ENCODE measurements at regions not wholly inside any gene's neighbourhood (a gene's known extent, or its start where the extent isn't known, plus 50 kb on each side); places are given as distances from the start of the nearest gene placed in this dataset.

- DNase-seq (ENCODE audit: low spot score), result no peak
- no peak overlapping the region for H3K9ac ChIP-seq (ENCODE audit: low read depth in 1 of 2, low read length in 2 of 2)
- no peaks in the 10 kb centered on the region for H3K9me3 ChIP-seq (ENCODE audit: control insufficient read depth in 4 of 4, low read length in 3 of 4)
- no peaks in the 10 kb centered on the region for H3K36me3 ChIP-seq (ENCODE audit: control insufficient read depth in 4 of 4, insufficient read depth in 3 of 4, low read depth in 1 of 4, low read length in 3 of 4)
- TF ChIP-seq GABPA (IDR thresholded peaks at IDR 0.05 in 1 of 2, conservative IDR thresholded peaks at IDR 0.05 in 1 of 2) (no peak), ZBTB33 (IDR thresholded peaks at IDR 0.05) (no peak), REST (IDR thresholded peaks at IDR 0.05) (no peak), NR2F2 (IDR thresholded peaks at IDR 0.05) (no peak), YY1 (IDR thresholded peaks at IDR 0.05) (no peak), FOXA1 (IDR thresholded peaks at IDR 0.05) (no peak), SP1 (IDR thresholded peaks at IDR 0.05) (no peak)
- H3K27ac ChIP-seq (ENCODE audit: low read depth in 1 of 2, low read length in 2 of 2), result no peak overlapping the region
- no peak overlapping the region for H3K4me3 ChIP-seq (ENCODE audit: low read depth in 1 of 3, low read length in 3 of 3)
- H3K27me3 ChIP-seq (ENCODE audit: control insufficient read depth in 4 of 4, insufficient read depth in 4 of 4, low read length in 3 of 4), result no peaks in the 10 kb centered on the region
- H3K4me1 ChIP-seq (ENCODE audit: control insufficient read depth in 4 of 4, insufficient read depth in 4 of 4, low read length in 3 of 4), result no peaks in the 10 kb centered on the region
These were observed 235.3 kb upstream of the SETMAR start for GRCh38 chr3:4067893-4068292.

- TF ChIP-seq CTCF (IDR thresholded peaks at IDR 0.05; ENCODE audit: low read depth, low read length, missing input control) (no peak), HNF4A (conservative IDR thresholded peaks at IDR 0.05) (no peak), SP1 (IDR thresholded peaks at IDR 0.05) (no peak), HNF4G (IDR thresholded peaks at IDR 0.05) (no peak), TAF1 (conservative IDR thresholded peaks at IDR 0.05) (no peak), FOXA2 (IDR thresholded peaks at IDR 0.05) (no peak), MAX (IDR thresholded peaks at IDR 0.05) (no peak), ZBTB33 (IDR thresholded peaks at IDR 0.05) (no peak), YY1 (IDR thresholded peaks at IDR 0.05) (no peak), GABPA (IDR thresholded peaks at IDR 0.05 in 1 of 2, conservative IDR thresholded peaks at IDR 0.05 in 1 of 2) (no peak), ATF3 (IDR thresholded peaks at IDR 0.05) (no peak), FOXA1 (IDR thresholded peaks at IDR 0.05) (no peak)
- 61% methylated on average over 2 of the region's 2 CpGs for WGBS
- Histone ChIP-seq H3K9ac (ENCODE audit: low read depth in 1 of 2, low read length in 2 of 2) (no peak overlapping the region), H3K4me3 (ENCODE audit: low read depth in 1 of 3, low read length in 3 of 3) (no peak overlapping the region), H3K27ac (ENCODE audit: low read depth in 1 of 2, low read length in 2 of 2) (no peak overlapping the region), H3K36me3 (ENCODE audit: control insufficient read depth in 4 of 4, insufficient read depth in 3 of 4, low read depth in 1 of 4, low read length in 3 of 4) (no peaks in the 10 kb centered on the region), H3K9me3 (ENCODE audit: control insufficient read depth in 4 of 4, low read length in 3 of 4) (no peaks in the 10 kb centered on the region), H3K27me3 (ENCODE audit: control insufficient read depth in 4 of 4, insufficient read depth in 4 of 4, low read length in 3 of 4) (no peaks in the 10 kb centered on the region), H3K4me1 (ENCODE audit: control insufficient read depth in 4 of 4, insufficient read depth in 4 of 4, low read length in 3 of 4) (no peaks in the 10 kb centered on the region)
- no peak for DNase-seq (ENCODE audit: low spot score)
These were observed 233.4 kb upstream of the SETMAR start for GRCh38 chr3:4069796-4070195.
